HCT116 (cell line): ENCODE measurements at regions not wholly inside any gene's neighbourhood (a gene's known extent, or its start where the extent isn't known, plus 50 kb on each side); places are given as distances from the start of the nearest gene placed in this dataset.

Source experiments
- ATF3 ChIP-seq: IDR thresholded peaks from 2 replicates; pipeline ENCODE4 v1.6.1; 2012
- CTCF ChIP-seq, 3 experiments: fragments of 200-600 bp in 1 of 3; sonication (generic) in 1 of 3; IDR thresholded peaks in 2 of 3; conservative IDR thresholded peaks in 1 of 3; 2 replicates each; pipeline ENCODE4 v1.5.1; 2012 to 2017; ENCODE audit warnings: low read depth in 2 of 3, low read length in 2 of 3, antibody characterized with exemption in 1 of 3, borderline replicate concordance in 1 of 3, control low read depth in 1 of 3, mild to moderate bottlenecking in 1 of 3, mixed read lengths in 1 of 3, mixed run types in 1 of 3, moderate library complexity in 1 of 3; ENCODE audit not compliant: insufficient read depth in 1 of 3
- ELF1 ChIP-seq: IDR thresholded peaks from 2 replicates; pipeline ENCODE4 v1.6.1; 2012; ENCODE audit warnings: low read depth, borderline replicate concordance
- EZH2 ChIP-seq: fragments of 200-600 bp; sonication (generic); IDR thresholded peaks from 2 replicates; pipeline ENCODE4 v1.6.1; 2017; ENCODE audit warnings: antibody characterized with exemption, mixed run types
- EZH2phosphoT487 ChIP-seq: fragments of 200-600 bp; IDR thresholded peaks from 2 replicates; pipeline ENCODE4 v1.6.1; 2018; ENCODE audit warnings: antibody characterized with exemption, borderline replicate concordance
- POLR2A ChIP-seq: IDR thresholded peaks from 2 replicates; pipeline ENCODE4 v1.7.0; 2011; ENCODE audit warnings: borderline replicate concordance; ENCODE audit not compliant: insufficient read depth, insufficient read length; ENCODE audit errors: extremely low read depth
- POLR2AphosphoS5 ChIP-seq: IDR thresholded peaks from 2 replicates; pipeline ENCODE4 v1.6.1; 2011; ENCODE audit warnings: mild to moderate bottlenecking, low read depth, low read length, moderate library complexity
- RAD21 ChIP-seq: IDR thresholded peaks from 2 replicates; pipeline ENCODE4 v1.6.1; 2012; ENCODE audit warnings: low read depth, mild to moderate bottlenecking
- REST ChIP-seq: IDR thresholded peaks from 2 replicates; pipeline ENCODE4 v1.6.1; 2012; ENCODE audit warnings: low read depth
- SP1 ChIP-seq: IDR thresholded peaks from 2 replicates; pipeline ENCODE4 v1.6.1; 2012; ENCODE audit warnings: low read depth
- YY1 ChIP-seq: IDR thresholded peaks from 2 replicates; pipeline ENCODE4 v1.6.1; 2011; ENCODE audit warnings: low read length, low read depth, moderate library complexity, mild to moderate bottlenecking; ENCODE audit not compliant: insufficient replicate concordance; ENCODE audit errors: extremely low read depth
- ZFX ChIP-seq: fragments of 450-650 bp; IDR thresholded peaks from 2 replicates; pipeline ENCODE4 v1.6.1; 2017

GRCh38 chr2:186068139-186068801, 329.7 kb downstream of the FSIP2 start:
- TF ChIP-seq ELF1 (no peak), SP1 (no peak), CTCF (IDR thresholded peaks at IDR 0.05 in 2 of 3, conservative IDR thresholded peaks at IDR 0.05 in 1 of 3; ENCODE audit: borderline replicate concordance in 1 of 3, insufficient read depth in 1 of 3, low read depth in 2 of 3, low read length in 2 of 3) (no peak), POLR2AphosphoS5 (no peak), EZH2phosphoT487 (no peak), POLR2A (no peak), REST (no peak), ZFX (no peak), ATF3 (no peak), RAD21 (no peak), EZH2 (no peak), YY1 (no peak)
